Neural progenitor cell (in vitro differentiated cells): ENCODE measurements at regions not wholly inside any gene's neighbourhood (a gene's known extent, or its start where the extent isn't known, plus 50 kb on each side); places are given as distances from the start of the nearest gene placed in this dataset.

Experiments
- DNase-seq: peaks from one replicate; pipeline ENCODE4 v3.0.0-alpha.2; 2016; ENCODE audit warnings: low spot score
- H2AFZ ChIP-seq: fragments of 200-600 bp; sonication (generic); replicated peaks from 2 replicates; pipeline ENCODE4 v1.6.1; 2016; ENCODE audit warnings: antibody characterized with exemption
- H3F3A ChIP-seq: fragments of 200-600 bp; sonication (generic); 2 replicates; pipeline ENCODE4 v1.6.1; 2016; ENCODE audit warnings: antibody characterized with exemption, low read depth
- H3K27ac ChIP-seq: fragments of 200-600 bp; sonication (generic); 2 replicates; pipeline ENCODE4 v1.5.1; 2016; ENCODE audit warnings: mild to moderate bottlenecking
- H3K27me3 ChIP-seq: fragments of 200-600 bp; sonication (generic); 2 replicates; pipeline ENCODE4 v1.6.1; 2016; ENCODE audit warnings: mild to moderate bottlenecking, moderate library complexity
- H3K36me3 ChIP-seq: fragments of 200-600 bp; sonication (generic); 2 replicates; pipeline ENCODE4 v1.5.1; 2016
- H3K4me1 ChIP-seq: fragments of 200-600 bp; sonication (generic); 2 replicates; pipeline ENCODE4 v1.6.1; 2016; ENCODE audit warnings: mixed run types
- H3K4me2 ChIP-seq: fragments of 200-600 bp; sonication (generic); 2 replicates; pipeline ENCODE4 v1.6.1; 2016
- H3K4me3 ChIP-seq: fragments of 200-600 bp; sonication (generic); 2 replicates; pipeline ENCODE4 v1.5.1; 2016
- H3K79me2 ChIP-seq: fragments of 200-600 bp; sonication (generic); 2 replicates; pipeline ENCODE4 v1.6.1; 2016; ENCODE audit warnings: low read depth
- H3K9ac ChIP-seq: fragments of 200-600 bp; sonication (generic); 2 replicates; pipeline ENCODE4 v1.6.1; 2016
- H3K9me3 ChIP-seq: fragments of 200-600 bp; sonication (generic); 2 replicates; pipeline ENCODE4 v1.5.1; 2016; ENCODE audit warnings: low read depth
- H4K20me1 ChIP-seq: fragments of 200-600 bp; sonication (generic); 2 replicates; pipeline ENCODE4 v1.6.1; 2016; ENCODE audit warnings: low read depth
- H3K27ac Mint-ChIP-seq: 3 replicates; pipeline ENCODE4 v1.8.0; 2021; ENCODE audit warnings: mixed read lengths
- H3K27me3 Mint-ChIP-seq: 2 replicates; pipeline ENCODE4 v1.8.0; 2022; ENCODE audit warnings: low read depth, mild to moderate bottlenecking, inconsistent platforms, moderate library complexity, mixed read lengths; ENCODE audit not compliant: insufficient read depth
- H3K36me3 Mint-ChIP-seq: 3 replicates; pipeline ENCODE4 v1.8.0; 2021; ENCODE audit warnings: mixed read lengths
- H3K4me1 Mint-ChIP-seq: 3 replicates; pipeline ENCODE4 v1.8.0; 2021; ENCODE audit warnings: mixed read lengths
- H3K4me3 Mint-ChIP-seq: 3 replicates; pipeline ENCODE4 v1.8.0; 2021; ENCODE audit warnings: mild to moderate bottlenecking, moderate library complexity, mixed read lengths
- H3K9me3 Mint-ChIP-seq: 3 replicates; pipeline ENCODE4 v1.8.0; 2020; ENCODE audit warnings: mixed read lengths
- CTCF ChIP-seq: fragments of 200-600 bp; sonication (generic); IDR thresholded peaks from 2 replicates; pipeline ENCODE4 v1.5.1; 2017; ENCODE audit warnings: antibody characterized with exemption, mild to moderate bottlenecking
- EZH2 ChIP-seq: fragments of 200-600 bp; sonication (generic); IDR thresholded peaks from 2 replicates; pipeline ENCODE4 v1.6.1; 2017; ENCODE audit warnings: antibody characterized with exemption, mild to moderate bottlenecking, moderate library complexity
- EZH2phosphoT487 ChIP-seq: fragments of 200-600 bp; sonication (generic); IDR thresholded peaks from 2 replicates; pipeline ENCODE4 v1.6.1; 2017; ENCODE audit warnings: antibody characterized with exemption

- no peaks in the 10 kb centered on the region for H3K9me3 ChIP-seq
- no peak overlapping the region for H3K9ac ChIP-seq
- TF ChIP-seq EZH2, result no peak
- TF ChIP-seq CTCF, result no peak
- TF ChIP-seq EZH2phosphoT487, result no peak
- H3K27me3 ChIP-seq, result no peaks in the 10 kb centered on the region
- no peaks in the 10 kb centered on the region for H3K36me3 ChIP-seq
- H3K4me1 ChIP-seq, result peaks cover 40% of the 10 kb centered on the region
- H3K36me3 Mint-ChIP-seq, result no peaks in the 10 kb centered on the region
- H2AFZ ChIP-seq, result no peak overlapping the region
- no peak overlapping the region for H3K4me3 ChIP-seq
- no peak overlapping the region for H3K4me3 Mint-ChIP-seq
- no peaks in the 10 kb centered on the region for H3F3A ChIP-seq
- no peaks in the 10 kb centered on the region for H3K9me3 Mint-ChIP-seq
- no peaks in the 10 kb centered on the region for H3K79me2 ChIP-seq
- no peak overlapping the region for H3K27ac Mint-ChIP-seq
- no peaks in the 10 kb centered on the region for H4K20me1 ChIP-seq
- no peak for DNase-seq
- H3K4me2 ChIP-seq, result no peak overlapping the region
- peaks cover 13% of the 10 kb centered on the region for H3K4me1 Mint-ChIP-seq
- peaks cover 5% of the 10 kb centered on the region for H3K27me3 Mint-ChIP-seq
- no peak overlapping the region for H3K27ac ChIP-seq
Observed at GRCh38 chr17:34832376-34832775, 128.9 kb downstream of the CCT6B start.

- H3K4me1 Mint-ChIP-seq, result peaks cover 18% of the 10 kb centered on the region
- no peaks in the 10 kb centered on the region for H3K9me3 Mint-ChIP-seq
- Histone ChIP-seq H3F3A (no peaks in the 10 kb centered on the region), H3K4me1 (peaks cover 27% of the 10 kb centered on the region), H4K20me1 (no peaks in the 10 kb centered on the region), H3K4me2 (no peak overlapping the region), H3K36me3 (no peaks in the 10 kb centered on the region), H3K9ac (no peak overlapping the region), H3K27me3 (peaks cover 8% of the 10 kb centered on the region), H3K9me3 (no peaks in the 10 kb centered on the region), H2AFZ (no peak overlapping the region), H3K4me3 (no peak overlapping the region), H3K27ac (no peak overlapping the region), H3K79me2 (no peaks in the 10 kb centered on the region)
- no peaks in the 10 kb centered on the region for H3K36me3 Mint-ChIP-seq
- TF ChIP-seq EZH2phosphoT487 (no peak), EZH2 (no peak), CTCF (no peak)
- H3K27me3 Mint-ChIP-seq, result peaks cover 13% of the 10 kb centered on the region
- no peak overlapping the region for H3K27ac Mint-ChIP-seq
- DNase-seq, result no peak
- H3K4me3 Mint-ChIP-seq, result no peak overlapping the region
Observed at GRCh38 chr17:34827008-34827407, 134.3 kb downstream of the CCT6B start.

GRCh38 chr17:34826332-34826731, 134.9 kb downstream of the CCT6B start:
- Histone ChIP-seq H3K27me3 (peaks cover 14% of the 10 kb centered on the region), H3K9me3 (no peaks in the 10 kb centered on the region), H3K4me3 (no peak overlapping the region), H3K4me2 (no peak overlapping the region), H3K79me2 (no peaks in the 10 kb centered on the region), H3K27ac (no peak overlapping the region), H3F3A (no peaks in the 10 kb centered on the region), H4K20me1 (no peaks in the 10 kb centered on the region), H3K4me1 (peaks cover 20% of the 10 kb centered on the region), H2AFZ (no peak overlapping the region), H3K9ac (no peak overlapping the region), H3K36me3 (no peaks in the 10 kb centered on the region)
- H3K36me3 Mint-ChIP-seq, result no peaks in the 10 kb centered on the region
- H3K9me3 Mint-ChIP-seq, result no peaks in the 10 kb centered on the region
- H3K4me1 Mint-ChIP-seq, result peaks cover 15% of the 10 kb centered on the region
- no peak overlapping the region for H3K4me3 Mint-ChIP-seq
- H3K27me3 Mint-ChIP-seq, result peaks cover 13% of the 10 kb centered on the region
- no peak for DNase-seq
- peak overlapping the region; percentile 61 for H3K27ac Mint-ChIP-seq
- no peak for TF ChIP-seq EZH2
- no peak for TF ChIP-seq CTCF
- TF ChIP-seq EZH2phosphoT487, result no peak

GRCh38 chr17:34825884-34826283, 135.4 kb downstream of the CCT6B start:
- Mint-ChIP-seq H3K27me3 (peaks cover 13% of the 10 kb centered on the region), H3K4me3 (no peak overlapping the region), H3K27ac (no peak overlapping the region), H3K36me3 (no peaks in the 10 kb centered on the region), H3K4me1 (peaks cover 15% of the 10 kb centered on the region), H3K9me3 (no peaks in the 10 kb centered on the region)
- Histone ChIP-seq H3K27me3 (peaks cover 19% of the 10 kb centered on the region), H3K4me2 (no peak overlapping the region), H3K4me3 (no peak overlapping the region), H3K9me3 (no peaks in the 10 kb centered on the region), H3K79me2 (no peaks in the 10 kb centered on the region), H3K4me1 (peaks cover 18% of the 10 kb centered on the region), H3K27ac (no peak overlapping the region), H3K36me3 (no peaks in the 10 kb centered on the region), H2AFZ (no peak overlapping the region), H3F3A (no peaks in the 10 kb centered on the region), H4K20me1 (no peaks in the 10 kb centered on the region), H3K9ac (no peak overlapping the region)
- TF ChIP-seq CTCF, result no peak
- no peak for TF ChIP-seq EZH2phosphoT487
- TF ChIP-seq EZH2, result no peak
- DNase-seq, result no peak
